Fibroblast of skin of left biceps (primary cell): ENCODE measurements at regions not wholly inside any gene's neighbourhood (a gene's known extent, or its start where the extent isn't known, plus 50 kb on each side); places are given as distances from the start of the nearest gene placed in this dataset.
"Not testable (repeated sequence)": the region's sequence is repeated elsewhere in the genome, so short reads cannot be mapped to it uniquely, and the experiment has no call there.

Source experiments
- DNase-seq, 2 experiments: peaks; one replicate each; pipeline ENCODE4 v3.0.0-alpha.2; 2013; ENCODE audit warnings: low read depth in 2 of 2

GRCh38 chr15:23750179-23750578, 63.1 kb upstream of the NDN start:
- DNase-seq, result no peak

DNA sequence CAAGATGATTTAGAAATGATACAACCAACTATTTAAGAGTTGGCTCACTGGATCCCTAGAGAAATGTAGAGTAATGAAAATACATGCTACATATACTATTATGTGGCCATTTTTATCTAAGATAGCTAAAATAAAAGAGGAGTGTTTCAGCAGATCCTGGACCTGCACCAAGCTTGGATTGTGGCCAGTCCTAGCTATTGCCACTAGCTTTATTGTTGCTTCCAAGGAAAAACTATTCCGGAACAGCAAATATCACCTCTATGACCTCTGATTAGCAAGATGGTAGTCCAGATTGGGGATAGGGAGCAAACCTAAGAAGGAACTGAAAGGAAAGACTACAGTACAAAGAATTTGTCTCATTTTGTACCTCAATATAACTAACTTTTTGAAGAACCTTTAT, 63.7 kb upstream of the NDN start:
- no peak for DNase-seq

DNA sequence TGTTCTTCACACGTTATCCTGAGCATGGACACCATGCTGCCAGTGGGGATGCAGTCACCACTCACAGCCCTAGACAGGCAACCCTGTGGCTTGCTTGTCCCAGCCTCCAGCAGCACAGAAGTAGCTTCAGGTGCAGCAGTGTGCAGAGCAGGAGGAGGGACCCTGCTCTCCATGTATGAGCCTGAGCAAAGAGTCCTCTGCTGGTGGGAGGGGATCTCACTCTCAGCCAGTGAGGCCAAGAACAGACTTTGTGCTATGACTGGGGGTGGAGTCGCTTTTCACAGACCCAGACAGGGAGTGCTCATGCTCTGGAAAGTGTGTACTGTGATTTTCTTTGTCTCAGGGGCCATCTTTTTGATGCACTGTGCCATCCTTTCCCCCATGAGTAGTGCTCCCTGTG, 66.1 kb upstream of the NDN start:
- no peak for DNase-seq

GRCh38 chr15:23758891-23759290, 71.8 kb upstream of the NDN start:
- DNase-seq, result no peak

DNA sequence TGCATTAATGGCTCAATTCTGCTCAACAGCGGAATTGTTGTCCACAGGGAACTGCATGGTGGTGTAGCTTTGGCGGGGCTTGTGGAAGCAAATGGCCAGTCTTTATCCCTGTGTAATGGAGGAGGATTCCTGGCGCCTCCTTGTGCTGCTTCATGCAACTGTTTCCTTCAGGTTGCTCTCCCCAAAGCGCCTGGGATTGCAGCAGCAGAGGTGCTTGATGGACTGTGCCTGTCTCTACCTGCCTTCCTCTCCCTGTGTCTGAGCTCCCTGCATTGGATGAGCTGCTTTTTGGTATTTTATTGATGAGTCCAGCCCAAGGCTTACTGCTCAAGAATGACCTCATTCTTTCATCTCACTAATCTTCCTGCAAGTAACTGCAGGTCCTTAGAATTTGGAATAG, 72.9 kb upstream of the NDN start:
- no peak for DNase-seq

GRCh38 chr15:23761386-23761785, 74.3 kb upstream of the NDN start:
- no peak for DNase-seq

DNA sequence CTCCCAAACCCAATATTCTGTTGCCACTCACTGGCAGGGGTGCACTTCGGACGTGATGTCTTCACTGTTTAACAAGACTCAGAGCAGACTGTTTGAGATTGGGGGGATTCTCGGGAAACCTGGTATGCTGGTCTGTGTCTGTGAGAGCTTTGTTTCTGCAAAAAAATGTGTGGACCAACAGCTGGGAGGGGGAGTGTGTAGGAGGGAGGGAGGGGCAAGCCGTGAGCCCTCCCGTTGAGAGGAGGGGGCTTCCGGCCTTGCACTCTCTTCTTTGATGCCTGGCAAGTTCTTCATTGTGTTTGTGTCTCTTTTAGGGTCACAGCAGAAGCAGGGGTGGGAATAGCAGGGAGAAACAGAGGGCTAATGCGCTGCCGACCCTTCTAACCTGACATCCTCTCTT, 74.9 kb upstream of the NDN start:
- DNase-seq, result no peak

DNA sequence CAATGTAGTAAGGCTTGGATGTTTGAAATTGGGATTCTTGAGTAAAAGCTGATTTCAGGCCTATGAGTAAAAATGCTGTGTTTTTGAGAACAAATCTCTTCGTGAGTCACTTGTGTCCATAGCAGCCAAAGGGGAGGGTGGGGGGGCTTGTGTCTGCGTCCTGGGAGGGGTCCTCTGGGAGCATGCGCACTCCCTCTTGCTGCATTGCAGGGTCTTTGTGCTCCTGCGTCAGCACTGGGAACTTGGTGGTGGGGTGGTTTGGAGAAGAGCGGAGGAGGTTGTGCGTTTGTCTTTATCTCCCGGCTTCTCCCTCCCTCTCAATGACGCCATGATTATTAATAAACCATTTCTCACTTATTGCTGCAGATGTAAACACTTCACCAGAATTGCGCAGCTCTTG, 75.9 kb upstream of the NDN start:
- DNase-seq, result no peak

- DNase-seq, result no peak
Observed at GRCh38 chr15:23764306-23764705, 77.2 kb upstream of the NDN start.

DNA sequence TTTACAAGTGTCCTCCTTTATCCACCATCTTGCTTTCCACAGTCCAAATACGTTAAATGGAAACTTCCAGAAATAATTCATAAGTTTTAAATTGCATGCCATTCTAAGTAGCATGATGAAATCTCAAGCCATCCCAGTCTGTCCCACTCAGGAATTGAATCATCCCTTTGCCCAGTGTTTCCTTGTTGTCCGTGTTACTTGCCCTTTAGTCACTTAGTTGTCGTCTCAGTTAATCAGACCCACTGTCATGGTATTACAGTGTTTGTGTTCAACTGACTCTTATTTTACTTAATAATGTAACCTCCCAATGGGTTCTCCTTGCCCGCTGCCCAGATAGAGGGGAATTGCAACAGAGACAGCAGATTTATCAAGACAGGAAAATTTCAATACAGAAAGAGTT, 77.6 kb upstream of the NDN start:
- DNase-seq, result no peak

DNA sequence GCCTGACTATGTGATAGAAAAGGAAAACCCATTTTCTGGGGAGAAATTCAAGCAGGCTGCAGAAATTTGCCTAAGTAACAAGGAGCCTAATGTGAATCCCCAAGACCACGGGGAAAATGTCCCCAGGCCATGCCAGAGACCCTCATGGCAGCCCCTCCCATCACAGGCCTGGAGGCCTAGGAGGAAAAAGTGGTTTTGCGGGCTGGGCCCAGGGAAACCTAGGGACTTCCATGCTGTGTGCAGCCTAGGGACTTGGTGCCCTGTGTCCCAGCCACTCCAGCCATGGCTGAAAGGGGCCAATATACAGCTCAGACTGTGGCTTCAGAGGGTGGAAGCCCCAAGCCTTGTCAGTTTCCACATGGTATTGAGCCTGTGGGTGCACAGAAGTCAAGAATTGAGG, 79.7 kb upstream of the NDN start:
- DNase-seq, result not testable (repeated sequence)

DNA sequence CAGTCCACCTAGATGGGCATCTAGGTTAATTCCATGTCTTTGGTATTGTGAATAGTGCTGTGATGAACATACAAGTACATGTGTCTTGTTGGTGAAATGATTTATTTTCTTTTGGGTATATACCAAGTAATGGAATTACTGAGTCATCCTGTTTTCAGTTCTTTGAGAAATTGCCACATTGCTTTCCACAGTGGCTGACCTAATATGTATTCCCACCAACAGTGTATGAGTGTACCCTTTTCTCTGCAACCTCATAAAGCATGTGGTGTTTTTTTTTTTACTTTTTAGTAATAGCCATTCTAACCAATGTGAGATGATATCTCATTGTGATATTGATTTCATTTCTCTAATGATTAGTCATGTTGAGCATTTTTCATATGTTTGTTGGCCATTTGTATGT, 86.0 kb upstream of the NDN start:
- no peak for DNase-seq

DNA sequence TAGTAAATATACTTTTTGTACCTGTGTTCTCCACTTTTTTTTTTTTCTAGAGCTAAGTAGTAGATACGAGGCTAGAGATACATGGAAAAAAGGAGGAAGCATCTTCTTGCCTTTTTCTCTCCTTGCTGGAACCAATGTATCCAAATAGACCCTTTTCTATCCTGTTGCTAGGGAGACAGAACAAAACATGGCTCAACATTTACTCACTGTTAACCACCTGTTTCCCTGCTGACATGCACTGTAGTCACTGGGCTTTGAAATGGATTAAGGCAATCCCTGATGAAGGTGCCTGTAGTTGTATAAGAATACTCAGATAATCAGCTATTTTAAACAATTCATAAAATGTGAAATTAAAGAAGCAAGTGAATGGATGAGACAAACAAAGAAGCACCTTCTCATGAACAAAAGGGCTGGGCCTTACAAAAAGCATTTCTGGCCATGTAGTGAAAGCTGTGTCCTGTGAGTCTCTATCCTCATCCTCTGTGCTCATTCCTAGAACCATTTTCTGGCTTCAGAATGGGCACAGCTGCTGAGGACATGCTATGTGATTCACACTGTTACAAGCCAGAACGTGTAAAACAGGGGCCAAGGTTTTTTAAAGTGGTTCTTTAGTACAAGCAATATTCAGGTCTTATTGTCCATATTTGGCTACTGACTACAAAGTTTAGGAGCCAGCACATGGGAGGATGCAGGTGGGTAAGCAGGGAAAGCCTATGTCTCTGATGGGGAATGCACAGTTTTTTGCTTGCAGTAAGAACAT, 100.4 kb upstream of the NDN start:
- DNase-seq, result no peak

DNA sequence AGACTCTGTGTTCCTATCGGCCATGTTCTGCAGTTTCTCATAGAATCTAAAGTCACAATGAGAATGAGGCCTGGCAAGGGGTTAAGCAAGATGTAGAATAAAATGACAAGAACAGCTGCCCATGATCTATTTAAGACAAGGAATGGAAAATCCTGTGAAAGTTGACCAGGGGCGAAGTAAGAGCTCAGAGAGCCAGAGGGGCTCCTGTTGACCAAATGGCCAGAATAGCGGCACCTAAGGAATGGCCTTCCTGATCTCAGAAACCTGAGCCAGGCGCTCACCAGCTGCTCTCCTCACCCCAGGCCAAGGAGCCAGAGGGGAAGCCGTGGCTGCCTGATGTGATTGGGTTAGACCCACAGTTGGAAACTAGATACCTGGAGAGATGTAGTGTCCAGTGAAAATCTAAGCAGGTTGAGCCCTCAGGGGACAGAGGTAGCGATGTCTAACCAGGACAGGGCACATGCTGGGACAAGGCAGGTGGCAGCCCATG, 106.1 kb upstream of the NDN start:
- no peak for DNase-seq

GRCh38 chr15:23797747-23798446, 110.8 kb upstream of the NDN start:
- DNase-seq, result no peak

DNA sequence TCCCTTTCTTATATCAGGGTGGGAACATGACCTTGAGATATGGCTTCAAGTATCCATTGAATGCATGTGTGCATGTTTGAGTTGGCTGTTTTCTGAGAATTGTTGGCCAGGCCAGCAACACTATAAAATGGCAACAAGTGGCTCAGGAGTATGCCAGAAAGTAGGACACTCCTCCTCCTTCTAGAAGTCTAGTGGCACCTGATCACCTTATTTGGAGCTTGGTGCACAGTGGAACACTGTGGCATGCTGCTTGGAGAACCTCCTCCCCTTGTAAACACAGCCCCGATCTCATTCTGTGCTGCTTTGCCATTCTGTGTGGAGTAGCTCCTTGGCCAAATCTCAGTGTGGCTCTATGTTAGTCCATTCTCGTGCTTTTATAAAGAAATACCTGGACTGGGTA, 114.8 kb upstream of the NDN start:
- DNase-seq, result no peak

- DNase-seq, result not testable (repeated sequence)
Observed at GRCh38 chr15:23802896-23803435, 115.9 kb upstream of the NDN start.

- no peak for DNase-seq
Observed at GRCh38 chr15:23806980-23807379, 119.9 kb upstream of the NDN start.

DNA sequence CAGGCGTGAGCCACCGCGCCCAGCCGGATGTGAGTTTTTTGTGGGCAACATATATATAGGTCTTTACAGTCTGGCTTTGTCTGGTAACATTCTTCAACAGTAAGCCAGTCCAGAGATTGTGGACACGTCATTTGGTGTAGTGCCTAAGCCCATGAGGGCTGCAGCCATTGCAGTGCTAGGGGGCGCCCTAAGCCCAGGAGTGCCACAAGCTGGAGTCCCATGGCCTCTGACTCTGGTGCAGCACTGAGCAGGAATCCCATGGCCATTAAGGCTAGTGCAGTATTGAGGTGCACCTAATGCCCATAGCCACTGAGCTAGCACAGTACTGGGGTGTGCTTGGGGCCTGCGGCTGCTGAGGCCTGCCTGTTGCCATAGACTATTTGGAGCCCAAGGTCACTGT, 136.4 kb upstream of the NDN start:
- no peak for DNase-seq

- no peak for DNase-seq
Observed at GRCh38 chr15:23828786-23829185, 141.7 kb upstream of the NDN start.

DNA sequence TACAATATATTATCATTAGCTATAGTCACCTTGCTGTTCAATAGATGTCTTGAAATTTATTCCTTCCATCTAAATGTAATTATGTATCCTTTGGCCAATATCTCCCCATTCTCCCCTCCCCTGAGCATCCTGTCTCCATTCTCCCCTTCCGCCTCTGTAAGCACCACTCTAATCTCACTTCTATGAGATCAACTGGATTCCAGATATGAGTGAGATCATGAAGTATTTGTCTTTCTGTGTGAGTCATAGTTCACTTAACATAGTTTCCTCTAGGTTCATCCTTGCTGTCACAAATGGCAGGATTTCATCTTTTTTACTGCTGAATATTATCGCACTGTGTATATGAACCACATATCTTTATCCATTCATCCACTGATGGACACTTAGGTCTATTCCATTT, 148.8 kb upstream of the NDN start:
- no peak for DNase-seq

- no peak for DNase-seq
Observed at GRCh38 chr15:23839893-23840474, 152.9 kb upstream of the NDN start.

DNA sequence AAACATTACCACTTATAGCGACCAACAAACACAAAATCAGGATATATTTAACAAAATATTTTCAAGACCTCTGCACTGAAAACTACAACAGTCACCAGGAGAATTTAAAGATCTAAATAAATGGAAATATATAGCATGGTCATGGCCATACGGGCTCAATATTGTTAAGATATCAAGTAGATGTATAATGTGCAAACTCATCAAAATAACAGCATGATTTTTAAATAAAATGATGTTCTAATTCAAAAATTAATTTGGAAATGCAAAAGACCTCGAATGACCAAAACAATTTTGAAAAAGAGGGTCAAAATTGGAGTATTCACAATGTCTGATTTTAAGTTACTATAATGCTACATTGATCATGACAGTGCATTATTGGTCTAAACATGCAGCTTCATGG, 159.1 kb upstream of the NDN start:
- DNase-seq, result no peak
